ENCODE measurements at regions not wholly inside any gene's neighbourhood (a gene's known extent, or its start where the extent isn't known, plus 50 kb on each side); places are given as distances from the start of the nearest gene placed in this dataset.

DNA sequence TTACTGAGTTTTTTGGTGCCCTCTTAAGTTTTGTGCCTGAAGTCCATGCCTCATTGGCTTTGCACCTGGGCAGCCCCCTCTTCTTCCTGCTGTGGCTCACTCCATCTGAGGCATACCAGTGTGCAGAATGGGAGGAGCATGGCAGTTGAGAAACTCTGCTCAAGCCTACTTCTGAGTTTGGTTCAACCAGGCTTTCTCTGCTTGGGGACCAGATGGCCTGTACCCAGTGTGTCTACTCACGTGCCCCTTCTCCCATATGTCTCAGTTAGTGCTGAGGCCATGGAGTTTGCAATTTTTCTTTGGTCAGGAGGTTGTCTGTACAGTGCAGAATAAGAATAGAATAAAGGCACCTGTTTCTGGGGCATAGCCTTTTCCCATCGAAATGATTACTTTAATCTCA is 383.3 kb upstream of the DDHD1 start:
- Histone ChIP-seq H3K4me1 (peaks cover 10% of the 10 kb centered on the region), H3K27me3 (ENCODE audit: low read depth) (no peaks in the 10 kb centered on the region), H3K4me3 (no peak overlapping the region), H3K9me3 (replicated peaks) (no peaks in the 10 kb centered on the region), H3K27ac (replicated peaks) (no peak overlapping the region), H3K36me3 (no peaks in the 10 kb centered on the region)
- TF ChIP-seq, protein P1, sequence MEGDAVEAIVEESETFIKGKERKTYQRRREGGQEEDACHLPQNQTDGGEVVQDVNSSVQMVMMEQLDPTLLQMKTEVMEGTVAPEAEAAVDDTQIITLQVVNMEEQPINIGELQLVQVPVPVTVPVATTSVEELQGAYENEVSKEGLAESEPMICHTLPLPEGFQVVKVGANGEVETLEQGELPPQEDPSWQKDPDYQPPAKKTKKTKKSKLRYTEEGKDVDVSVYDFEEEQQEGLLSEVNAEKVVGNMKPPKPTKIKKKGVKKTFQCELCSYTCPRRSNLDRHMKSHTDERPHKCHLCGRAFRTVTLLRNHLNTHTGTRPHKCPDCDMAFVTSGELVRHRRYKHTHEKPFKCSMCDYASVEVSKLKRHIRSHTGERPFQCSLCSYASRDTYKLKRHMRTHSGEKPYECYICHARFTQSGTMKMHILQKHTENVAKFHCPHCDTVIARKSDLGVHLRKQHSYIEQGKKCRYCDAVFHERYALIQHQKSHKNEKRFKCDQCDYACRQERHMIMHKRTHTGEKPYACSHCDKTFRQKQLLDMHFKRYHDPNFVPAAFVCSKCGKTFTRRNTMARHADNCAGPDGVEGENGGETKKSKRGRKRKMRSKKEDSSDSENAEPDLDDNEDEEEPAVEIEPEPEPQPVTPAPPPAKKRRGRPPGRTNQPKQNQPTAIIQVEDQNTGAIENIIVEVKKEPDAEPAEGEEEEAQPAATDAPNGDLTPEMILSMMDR (IDR thresholded peaks at IDR 0.05; ENCODE audit: borderline replicate concordance), result no peak
- DNase-seq, result no peak
- intact Hi-C loops (cut with micrococcal nuclease), result loop anchor here (10.0 kb wide), 1 partner anchor 798 kb away; no protein-coding TSS in a partner anchor

- H3K4me1 ChIP-seq, result peaks cover 9% of the 10 kb centered on the region
- H3K4me3 ChIP-seq, result no peak overlapping the region
- intact Hi-C loops (cut with micrococcal nuclease), result loop anchor here (10.0 kb wide), 1 partner anchor 800 kb away; no protein-coding TSS in a partner anchor
- no peaks in the 10 kb centered on the region for H3K27me3 ChIP-seq (ENCODE audit: low read depth)
- H3K36me3 ChIP-seq, result no peaks in the 10 kb centered on the region
- no peaks in the 10 kb centered on the region for H3K9me3 ChIP-seq (replicated peaks)
- DNase-seq, result no peak
- TF ChIP-seq, protein P1 (IDR thresholded peaks at IDR 0.05; ENCODE audit: borderline replicate concordance), result no peak
- H3K27ac ChIP-seq (replicated peaks), result no peak overlapping the region
Measured at GRCh38 chr14:53534841-53535240, 381.7 kb upstream of the DDHD1 start.

DNA sequence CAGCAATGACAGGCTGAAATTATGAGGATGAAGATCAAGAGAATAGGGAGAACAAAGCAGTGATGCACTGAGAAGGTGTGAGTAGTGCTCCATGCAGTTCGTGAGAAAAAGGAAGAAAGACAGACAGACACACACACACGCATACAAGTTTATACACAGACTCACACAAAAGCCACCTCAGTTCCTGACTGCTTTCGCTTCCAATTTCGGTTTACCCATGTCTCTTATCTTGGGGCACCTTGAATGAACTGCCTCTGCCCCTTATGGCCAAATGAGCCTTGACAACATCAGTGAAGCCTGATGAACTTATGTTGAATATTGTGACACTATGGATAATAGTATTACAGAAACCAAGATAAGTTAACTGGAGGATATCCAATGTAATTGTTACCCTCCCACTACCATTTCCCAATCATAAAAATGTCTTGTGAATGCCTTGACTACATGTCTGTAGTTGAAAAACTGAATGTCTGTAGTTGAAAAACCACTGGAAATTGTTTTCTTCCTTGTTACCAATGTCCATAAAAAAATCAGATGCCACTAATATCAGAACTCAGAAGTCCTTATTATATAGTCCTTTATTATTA is 380.4 kb upstream of the DDHD1 start:
- H3K9me3 ChIP-seq (replicated peaks), result no peaks in the 10 kb centered on the region
- TF ChIP-seq, protein P1 (IDR thresholded peaks at IDR 0.05; ENCODE audit: borderline replicate concordance), result no peak
- DNase-seq, result no peak
- H3K36me3 ChIP-seq, result no peaks in the 10 kb centered on the region
- no peak overlapping the region for H3K4me3 ChIP-seq
- intact Hi-C loops (cut with micrococcal nuclease), result loop anchor here (10.0 kb wide), 1 partner anchor 801 kb away; no protein-coding TSS in a partner anchor
- H3K27me3 ChIP-seq (ENCODE audit: low read depth), result no peaks in the 10 kb centered on the region
- H3K4me1 ChIP-seq, result peaks cover 6% of the 10 kb centered on the region
- H3K27ac ChIP-seq (replicated peaks), result no peak overlapping the region

DNA sequence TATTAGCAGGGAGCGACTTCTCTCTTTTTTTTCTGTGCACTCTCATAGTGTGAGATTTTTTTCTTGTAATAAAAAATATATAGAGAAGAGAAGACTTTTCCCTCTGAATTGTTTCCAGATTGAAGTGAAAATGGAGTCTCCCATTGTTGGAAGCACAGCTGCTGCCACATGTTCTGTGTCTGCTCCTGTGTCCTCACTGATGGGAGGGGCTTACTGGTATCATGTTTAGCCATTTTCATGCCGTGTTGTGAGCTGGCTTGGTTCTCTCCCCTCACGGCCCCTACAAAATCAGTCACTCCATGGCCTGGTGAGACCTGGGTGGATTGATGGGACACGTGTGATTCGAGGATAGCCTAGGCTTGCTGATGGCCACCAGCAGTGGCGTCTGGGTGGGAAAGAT is 379.7 kb upstream of the DDHD1 start:
- no peak overlapping the region for H3K27ac ChIP-seq (replicated peaks)
- intact Hi-C loops (cut with micrococcal nuclease), result loop anchor here (10.0 kb wide), 1 partner anchor 802 kb away; no protein-coding TSS in a partner anchor
- no peaks in the 10 kb centered on the region for H3K9me3 ChIP-seq (replicated peaks)
- no peaks in the 10 kb centered on the region for H3K36me3 ChIP-seq
- no peak overlapping the region for H3K4me3 ChIP-seq
- no peak for DNase-seq
- peaks cover 4% of the 10 kb centered on the region for H3K4me1 ChIP-seq
- H3K27me3 ChIP-seq (ENCODE audit: low read depth), result no peaks in the 10 kb centered on the region
- TF ChIP-seq, protein P1 (IDR thresholded peaks at IDR 0.05; ENCODE audit: borderline replicate concordance), result no peak

DNA sequence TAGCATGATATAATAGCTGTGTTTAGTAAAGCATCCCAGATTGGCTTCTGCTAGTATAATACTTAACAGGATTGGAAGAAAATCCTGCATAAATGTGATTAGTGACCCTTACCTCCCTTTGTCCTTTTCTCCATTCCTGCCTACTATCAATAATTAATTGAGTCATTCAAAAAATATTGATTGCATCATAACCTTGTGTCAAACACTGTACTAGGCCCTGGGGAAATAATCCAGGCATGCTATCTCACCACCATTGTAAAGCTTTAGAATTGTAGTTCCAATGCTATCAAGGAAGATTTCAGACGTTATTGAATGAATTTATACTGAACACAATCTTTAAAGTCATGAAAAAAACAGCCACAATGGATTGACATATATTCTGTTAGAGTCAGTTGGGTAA is 378.6 kb upstream of the DDHD1 start:
- TF ChIP-seq, protein P1 (IDR thresholded peaks at IDR 0.05; ENCODE audit: borderline replicate concordance), result no peak
- intact Hi-C loops (cut with micrococcal nuclease), result loop anchor here (10.0 kb wide), 1 partner anchor 803 kb away; no protein-coding TSS in a partner anchor
- H3K27me3 ChIP-seq (ENCODE audit: low read depth), result no peaks in the 10 kb centered on the region
- H3K4me3 ChIP-seq, result no peak overlapping the region
- no peaks in the 10 kb centered on the region for H3K36me3 ChIP-seq
- no peak overlapping the region for H3K27ac ChIP-seq (replicated peaks)
- no peaks in the 10 kb centered on the region for H3K9me3 ChIP-seq (replicated peaks)
- no peak for DNase-seq
- H3K4me1 ChIP-seq, result peaks cover 2% of the 10 kb centered on the region

Measured in left ventricle myocardium inferior (tissue), 1 donor.